Putamen (tissue), 1 donor: ENCODE measurements at regions not wholly inside any gene's neighbourhood (a gene's known extent, or its start where the extent isn't known, plus 50 kb on each side); places are given as distances from the start of the nearest gene placed in this dataset.

Experiments
- DNase-seq: peaks from one replicate; pipeline ENCODE4 v3.0.0-alpha.2; 2016; ENCODE audit warnings: low spot score

DNA sequence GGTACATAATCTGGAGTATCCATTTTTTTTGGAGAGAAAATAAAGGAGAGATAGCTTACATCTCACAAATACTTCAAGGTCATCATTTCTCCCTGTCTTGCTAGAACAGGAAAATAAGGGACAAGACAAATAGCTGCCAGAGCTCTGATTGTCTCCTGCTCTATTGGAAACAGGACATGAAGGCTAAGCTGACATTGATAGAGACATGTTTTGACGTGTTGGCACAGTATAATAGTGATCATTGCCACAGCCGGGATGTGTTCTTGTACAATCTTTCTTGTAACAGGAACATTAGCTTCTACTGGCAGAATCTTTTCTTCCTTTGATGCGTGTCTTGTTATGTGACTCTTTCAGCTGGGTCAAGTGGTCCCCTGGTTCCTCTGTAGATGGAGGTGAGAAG, 279.3 kb upstream of the MTPN start:
- DNase-seq, result no peak

DNA sequence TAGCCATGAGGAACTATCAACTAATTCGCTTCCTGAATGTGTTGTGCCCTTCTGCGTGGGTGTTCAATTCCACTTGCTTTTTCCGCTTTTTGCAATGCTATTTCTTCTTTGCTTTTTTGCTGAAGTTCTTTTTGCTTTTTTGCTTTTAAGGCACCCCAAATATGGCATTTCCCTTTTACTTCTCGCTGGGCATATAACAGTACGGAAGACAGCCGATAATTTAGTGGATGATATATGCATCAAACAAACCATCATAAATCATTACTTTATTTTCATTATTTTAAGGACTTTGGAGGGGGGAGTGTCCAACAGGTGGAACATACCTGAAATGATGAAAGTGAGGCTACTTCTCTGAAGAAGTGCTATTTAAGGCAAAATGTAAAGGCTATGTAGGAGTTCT, 277.0 kb upstream of the MTPN start:
- DNase-seq, result no peak

- no peak for DNase-seq
These were observed 274.7 kb upstream of the MTPN start for GRCh38 chr7:136251826-136252225.

GRCh38 chr7:136247211-136247610, 270.1 kb upstream of the MTPN start:
- DNase-seq, result no peak

- DNase-seq, result no peak
These were observed 268.3 kb upstream of the MTPN start for GRCh38 chr7:136245327-136246004.

GRCh38 chr7:136234040-136234439, 256.9 kb upstream of the MTPN start:
- DNase-seq, result no peak

DNA sequence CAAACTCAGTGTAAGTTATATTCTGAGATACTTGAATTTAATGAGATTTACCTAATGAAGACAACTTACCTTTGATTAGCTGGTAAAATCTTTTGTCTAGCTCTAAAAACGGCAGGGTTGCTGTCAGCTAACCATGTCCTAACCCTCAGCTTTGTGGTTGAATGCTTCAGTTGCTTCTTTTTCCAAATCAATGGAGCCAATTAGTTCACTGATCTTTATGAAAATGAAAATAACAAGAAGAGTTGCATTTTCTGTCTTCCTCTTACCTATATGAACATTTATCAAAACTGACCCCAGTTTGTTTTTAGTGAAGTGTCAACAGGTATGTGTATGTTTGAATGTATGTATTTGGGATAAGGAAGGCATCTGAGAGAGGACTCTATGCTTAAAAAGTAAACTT, 253.1 kb upstream of the MTPN start:
- no peak for DNase-seq

- DNase-seq, result no peak
These were observed 252.6 kb upstream of the MTPN start for GRCh38 chr7:136229790-136230189.

GRCh38 chr7:136228171-136228570, 251.0 kb upstream of the MTPN start:
- no peak for DNase-seq

- no peak for DNase-seq
These were observed 237.2 kb upstream of the MTPN start for GRCh38 chr7:136214356-136214755.

DNA sequence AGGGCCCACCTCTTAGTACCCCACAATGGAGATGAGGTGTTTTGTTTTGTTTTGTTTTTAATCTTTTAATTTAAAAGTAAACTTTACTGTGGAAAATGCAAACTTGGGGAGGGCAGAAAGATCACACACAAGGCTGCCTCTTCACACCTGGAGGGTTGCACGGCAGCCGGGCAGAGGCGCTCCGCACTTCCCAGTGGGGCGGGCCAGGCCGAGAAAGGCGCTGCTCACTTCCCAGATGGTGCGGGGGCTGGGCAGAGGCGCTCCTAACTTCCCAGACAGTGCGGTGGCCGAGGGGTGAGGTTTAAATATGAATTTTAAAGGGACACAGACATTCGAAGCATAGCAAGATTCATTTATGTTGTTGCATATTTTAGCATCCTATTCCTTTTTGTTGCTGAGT, 235.9 kb upstream of the MTPN start:
- DNase-seq, result no peak

- DNase-seq, result no peak
These were observed 233.5 kb upstream of the MTPN start for GRCh38 chr7:136210664-136211063.

GRCh38 chr7:136210079-136210478, 232.9 kb upstream of the MTPN start:
- no peak for DNase-seq

- DNase-seq, result no peak
These were observed 228.8 kb upstream of the MTPN start for GRCh38 chr7:136205956-136206355.

DNA sequence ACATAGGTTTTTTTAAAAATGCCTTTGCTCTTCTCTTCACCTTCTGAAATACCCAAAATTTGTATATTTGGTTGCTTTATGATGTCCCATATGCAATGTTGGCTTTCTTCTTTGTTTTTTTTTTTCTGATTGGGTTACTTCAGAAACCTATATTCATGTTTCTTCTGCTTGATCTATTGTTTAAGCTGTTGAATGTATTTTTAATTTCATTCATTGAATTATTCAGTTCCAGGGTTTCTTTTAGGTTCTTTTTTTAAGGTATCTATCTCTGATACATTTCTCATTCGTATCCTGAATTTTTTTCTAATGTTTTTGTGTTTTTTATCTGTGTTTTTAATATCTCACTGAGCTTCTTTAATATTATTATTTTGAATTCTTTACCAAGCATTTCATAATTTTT, 221.0 kb upstream of the MTPN start:
- DNase-seq, result no peak

- no peak for DNase-seq
These were observed 217.7 kb upstream of the MTPN start for GRCh38 chr7:136194878-136195277.

DNA sequence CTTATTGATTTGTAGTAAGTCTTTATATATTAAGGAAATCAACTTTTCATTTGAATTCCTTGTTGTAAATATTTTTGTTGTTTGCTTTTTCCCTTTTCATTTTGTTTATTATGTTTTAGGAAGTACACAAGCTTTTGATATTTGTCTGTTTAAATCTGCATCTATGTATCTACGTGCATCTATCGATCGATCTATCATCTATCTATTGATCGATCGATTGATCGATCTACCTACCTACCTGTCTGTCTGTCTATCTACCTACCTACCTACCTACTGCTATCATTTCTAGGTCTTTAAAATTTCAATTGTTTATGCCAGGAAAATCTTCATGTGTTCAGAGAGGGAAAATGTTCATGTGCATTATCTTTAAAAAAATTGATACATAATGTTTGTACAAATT, 216.8 kb upstream of the MTPN start:
- DNase-seq, result no peak

GRCh38 chr7:136189506-136189998, 212.4 kb upstream of the MTPN start:
- DNase-seq, result no peak

- no peak for DNase-seq
These were observed 209.1 kb upstream of the MTPN start for GRCh38 chr7:136186281-136186680.

- DNase-seq, result no peak
These were observed 207.6 kb upstream of the MTPN start for GRCh38 chr7:136184719-136185118.

DNA sequence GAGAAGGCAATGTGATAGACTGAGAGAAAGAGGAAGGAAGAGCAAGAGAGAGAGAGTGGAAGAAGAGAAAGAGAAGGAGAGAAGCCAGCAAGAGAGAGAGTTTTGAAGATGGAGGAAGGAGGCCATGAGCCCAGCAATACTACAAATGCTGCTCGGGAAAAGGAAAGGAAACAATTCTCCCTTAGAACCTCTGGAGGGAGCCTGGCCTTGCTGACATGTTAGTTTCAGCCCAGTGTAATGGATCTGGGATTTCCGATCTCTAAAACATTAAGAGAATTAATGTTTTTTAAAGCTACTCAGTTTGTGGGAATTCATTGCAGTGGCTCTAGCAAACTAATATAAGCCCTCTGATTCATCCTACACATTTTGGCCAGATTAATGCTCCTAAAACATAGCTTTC, 206.8 kb upstream of the MTPN start:
- DNase-seq, result no peak

GRCh38 chr7:136180984-136181383, 203.8 kb upstream of the MTPN start:
- DNase-seq, result no peak

DNA sequence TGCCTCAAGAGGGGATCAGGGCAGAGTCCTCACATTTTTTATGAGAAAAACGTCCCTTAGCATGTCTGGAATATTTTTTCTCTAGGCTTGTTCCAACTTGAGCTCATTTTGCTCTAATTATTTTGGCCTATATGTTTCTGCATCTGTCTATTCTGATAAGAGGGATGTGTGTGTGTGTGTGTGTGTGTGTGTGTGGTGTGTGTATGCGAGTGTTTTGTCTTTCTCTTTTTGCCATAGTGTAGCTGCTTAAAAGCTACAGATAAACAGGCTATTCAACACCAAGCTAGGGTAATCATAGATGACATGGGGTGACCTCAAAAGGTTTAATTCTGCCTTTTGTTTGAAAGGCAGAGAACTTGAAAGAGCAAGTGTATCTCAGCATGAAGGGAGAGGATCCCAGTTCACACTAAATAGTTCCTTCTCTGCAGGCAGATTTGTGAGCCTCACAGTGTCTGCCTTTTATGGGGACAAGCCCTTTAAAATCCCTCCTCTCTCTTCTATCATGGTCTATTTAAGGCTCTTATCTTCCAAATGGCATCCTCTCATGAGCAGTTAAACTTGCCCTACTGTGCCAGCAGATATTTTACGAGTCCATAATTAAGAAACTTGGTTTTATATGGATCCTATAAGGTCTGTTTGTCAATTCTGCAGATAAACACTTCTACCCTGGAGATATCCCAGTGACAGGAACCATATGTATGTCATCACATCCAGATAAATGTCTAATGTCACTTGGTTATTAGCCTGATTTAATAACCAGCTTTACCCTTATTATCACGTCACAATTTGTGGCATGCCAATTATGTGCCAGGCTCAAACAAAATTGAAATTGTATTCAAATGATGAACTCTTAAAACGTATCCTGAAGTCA, 202.9 kb upstream of the MTPN start:
- no peak for DNase-seq
